Nephron (organoid): ENCODE measurements at regions not wholly inside any gene's neighbourhood (a gene's known extent, or its start where the extent isn't known, plus 50 kb on each side); places are given as distances from the start of the nearest gene placed in this dataset.

ENCODE experiments used
- H3K27ac Mint-ChIP-seq, 3 experiments: 2 replicates each; pipeline ENCODE4 v1.8.0; 2020; ENCODE audit warnings: mixed read lengths in 3 of 3, mild to moderate bottlenecking in 2 of 3, moderate library complexity in 1 of 3
- H3K27me3 Mint-ChIP-seq: 2 replicates; pipeline ENCODE4 v1.8.0; 2021; ENCODE audit warnings: low read depth, mild to moderate bottlenecking, moderate library complexity, mixed read lengths
- H3K36me3 Mint-ChIP-seq: 2 replicates; pipeline ENCODE4 v1.8.0; 2020; ENCODE audit warnings: low read depth, mixed read lengths
- H3K4me1 Mint-ChIP-seq: 2 replicates; pipeline ENCODE4 v1.8.0; 2020; ENCODE audit warnings: mixed read lengths
- H3K4me3 Mint-ChIP-seq, 3 experiments: 2 replicates each; pipeline ENCODE4 v1.8.0; 2020; ENCODE audit warnings: mild to moderate bottlenecking in 3 of 3, mixed read lengths in 3 of 3, moderate library complexity in 2 of 3
- H3K9me3 Mint-ChIP-seq: 2 replicates; pipeline ENCODE4 v1.8.0; 2020; ENCODE audit warnings: mixed read lengths
- TF ChIP-seq, protein P1 (sequence below), 3 experiments: fragments of 200-600 bp; sonication (generic); IDR thresholded peaks; one replicate each; pipeline ENCODE4 v1.5.0; 2021; ENCODE audit warnings: antibody characterized with exemption in 3 of 3; ENCODE audit not compliant: unreplicated experiment in 3 of 3

- Mint-ChIP-seq H3K4me3 (no peak overlapping the region), H3K4me1 (peaks cover 5% of the 10 kb centered on the region), H3K9me3 (peaks cover 2% of the 10 kb centered on the region), H3K27ac (no peak overlapping the region), H3K27me3 (peaks cover 3% of the 10 kb centered on the region), H3K36me3 (no peaks in the 10 kb centered on the region)
- TF ChIP-seq, protein P1, sequence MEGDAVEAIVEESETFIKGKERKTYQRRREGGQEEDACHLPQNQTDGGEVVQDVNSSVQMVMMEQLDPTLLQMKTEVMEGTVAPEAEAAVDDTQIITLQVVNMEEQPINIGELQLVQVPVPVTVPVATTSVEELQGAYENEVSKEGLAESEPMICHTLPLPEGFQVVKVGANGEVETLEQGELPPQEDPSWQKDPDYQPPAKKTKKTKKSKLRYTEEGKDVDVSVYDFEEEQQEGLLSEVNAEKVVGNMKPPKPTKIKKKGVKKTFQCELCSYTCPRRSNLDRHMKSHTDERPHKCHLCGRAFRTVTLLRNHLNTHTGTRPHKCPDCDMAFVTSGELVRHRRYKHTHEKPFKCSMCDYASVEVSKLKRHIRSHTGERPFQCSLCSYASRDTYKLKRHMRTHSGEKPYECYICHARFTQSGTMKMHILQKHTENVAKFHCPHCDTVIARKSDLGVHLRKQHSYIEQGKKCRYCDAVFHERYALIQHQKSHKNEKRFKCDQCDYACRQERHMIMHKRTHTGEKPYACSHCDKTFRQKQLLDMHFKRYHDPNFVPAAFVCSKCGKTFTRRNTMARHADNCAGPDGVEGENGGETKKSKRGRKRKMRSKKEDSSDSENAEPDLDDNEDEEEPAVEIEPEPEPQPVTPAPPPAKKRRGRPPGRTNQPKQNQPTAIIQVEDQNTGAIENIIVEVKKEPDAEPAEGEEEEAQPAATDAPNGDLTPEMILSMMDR (IDR thresholded peaks at IDR 0.05; ENCODE audit: unreplicated experiment in 3 of 3): no peak
Measured at GRCh38 chr2:21466341-21466927, 342.7 kb downstream of the TDRD15 start.

- Mint-ChIP-seq H3K4me3 (no peak overlapping the region), H3K4me1 (peaks cover 5% of the 10 kb centered on the region), H3K9me3 (no peaks in the 10 kb centered on the region), H3K27me3 (peaks cover 3% of the 10 kb centered on the region), H3K27ac (no peak overlapping the region), H3K36me3 (no peaks in the 10 kb centered on the region)
- TF ChIP-seq, protein P1 (IDR thresholded peaks at IDR 0.05; ENCODE audit: unreplicated experiment in 3 of 3): no peak
Measured at GRCh38 chr2:21467280-21467818, 343.6 kb downstream of the TDRD15 start.

DNA sequence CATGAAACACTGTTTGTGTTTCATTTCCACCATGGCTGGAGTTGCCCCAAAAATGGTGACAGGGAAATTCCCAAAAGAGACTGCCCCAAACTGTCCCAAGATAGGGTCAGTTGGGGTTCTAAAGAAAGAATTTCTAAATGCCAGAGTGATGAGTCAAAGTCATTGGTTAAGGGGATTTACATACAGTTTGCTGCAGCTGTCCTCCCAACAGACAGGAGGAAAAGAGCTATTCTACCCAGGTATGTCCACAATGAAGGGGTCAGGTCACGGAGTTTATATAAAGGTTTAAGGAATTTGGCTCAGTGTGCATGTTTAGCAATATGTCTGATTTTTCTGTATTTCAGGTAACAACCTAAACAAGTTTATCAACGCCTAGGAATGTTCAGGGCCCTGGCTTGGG is 344.1 kb downstream of the TDRD15 start:
- no peak overlapping the region for H3K4me3 Mint-ChIP-seq

DNA sequence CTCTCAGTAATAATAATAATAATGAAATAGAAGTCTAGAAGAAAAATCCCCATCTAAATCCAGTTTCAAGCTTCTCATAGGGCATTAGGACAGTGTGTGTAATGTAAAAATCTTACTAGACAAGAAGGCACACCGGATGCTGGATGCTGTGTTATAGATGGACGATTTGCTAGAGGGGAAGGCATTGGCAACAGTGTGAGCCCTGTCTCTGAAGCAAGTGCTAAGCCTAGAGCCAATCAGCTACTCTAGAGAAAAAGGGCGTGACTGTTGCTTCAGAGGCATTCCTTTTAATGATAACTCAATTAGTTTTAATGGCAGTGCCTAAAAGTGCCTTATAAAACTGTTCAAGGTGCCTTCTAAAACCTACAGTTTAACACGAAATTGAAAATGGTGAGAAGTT is 344.9 kb downstream of the TDRD15 start:
- Mint-ChIP-seq H3K9me3 (no peaks in the 10 kb centered on the region), H3K36me3 (no peaks in the 10 kb centered on the region), H3K27me3 (peaks cover 3% of the 10 kb centered on the region), H3K4me1 (peaks cover 5% of the 10 kb centered on the region), H3K27ac (no peak overlapping the region), H3K4me3 (no peak overlapping the region)
- TF ChIP-seq, protein P1 (IDR thresholded peaks at IDR 0.05; ENCODE audit: unreplicated experiment in 3 of 3): no peak

More for the DNA sequence above, 344.1 kb downstream of the TDRD15 start:
- peaks cover 3% of the 10 kb centered on the region for H3K27me3 Mint-ChIP-seq
- H3K4me1 Mint-ChIP-seq: peaks cover 5% of the 10 kb centered on the region
- TF ChIP-seq, protein P1 (IDR thresholded peaks at IDR 0.05; ENCODE audit: unreplicated experiment in 3 of 3): no peak
- no peak overlapping the region for H3K27ac Mint-ChIP-seq
- no peaks in the 10 kb centered on the region for H3K9me3 Mint-ChIP-seq
- H3K36me3 Mint-ChIP-seq: no peaks in the 10 kb centered on the region

DNA sequence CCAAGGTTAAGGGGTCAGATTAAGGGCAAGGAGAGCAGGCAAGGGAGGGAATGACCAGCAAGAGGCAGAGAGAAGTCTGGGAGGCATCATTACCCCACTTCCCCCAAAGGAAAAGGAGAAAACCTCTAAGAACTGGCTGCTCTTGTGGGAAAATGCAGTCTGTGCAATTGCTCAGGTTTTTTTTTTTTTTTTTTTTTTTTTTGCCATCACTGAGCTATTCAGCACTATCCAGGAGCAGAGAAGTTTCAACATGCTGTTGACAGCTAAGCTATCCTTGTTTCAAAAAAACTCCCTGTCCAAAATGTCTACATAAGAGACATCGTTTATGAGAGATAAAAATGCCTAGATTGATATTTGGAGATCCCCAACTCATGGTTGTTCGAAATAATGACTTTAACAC is 345.4 kb downstream of the TDRD15 start:
- Mint-ChIP-seq H3K27ac (no peak overlapping the region), H3K4me1 (peaks cover 5% of the 10 kb centered on the region), H3K36me3 (no peaks in the 10 kb centered on the region), H3K27me3 (peaks cover 3% of the 10 kb centered on the region), H3K9me3 (no peaks in the 10 kb centered on the region), H3K4me3 (no peak overlapping the region)
- TF ChIP-seq, protein P1 (IDR thresholded peaks at IDR 0.05; ENCODE audit: unreplicated experiment in 3 of 3): no peak

- no peaks in the 10 kb centered on the region for H3K36me3 Mint-ChIP-seq
- H3K27ac Mint-ChIP-seq: no peak overlapping the region
- peaks cover 5% of the 10 kb centered on the region for H3K27me3 Mint-ChIP-seq
- peaks cover 5% of the 10 kb centered on the region for H3K4me1 Mint-ChIP-seq
- no peak overlapping the region for H3K4me3 Mint-ChIP-seq
- H3K9me3 Mint-ChIP-seq: no peaks in the 10 kb centered on the region
- TF ChIP-seq, protein P1 (IDR thresholded peaks at IDR 0.05; ENCODE audit: unreplicated experiment in 3 of 3): no peak
Measured at GRCh38 chr2:21469564-21469963, 345.8 kb downstream of the TDRD15 start.
